ENCODE measurements at regions not wholly inside any gene's neighbourhood (a gene's known extent, or its start where the extent isn't known, plus 50 kb on each side); places are given as distances from the start of the nearest gene placed in this dataset.

DNA sequence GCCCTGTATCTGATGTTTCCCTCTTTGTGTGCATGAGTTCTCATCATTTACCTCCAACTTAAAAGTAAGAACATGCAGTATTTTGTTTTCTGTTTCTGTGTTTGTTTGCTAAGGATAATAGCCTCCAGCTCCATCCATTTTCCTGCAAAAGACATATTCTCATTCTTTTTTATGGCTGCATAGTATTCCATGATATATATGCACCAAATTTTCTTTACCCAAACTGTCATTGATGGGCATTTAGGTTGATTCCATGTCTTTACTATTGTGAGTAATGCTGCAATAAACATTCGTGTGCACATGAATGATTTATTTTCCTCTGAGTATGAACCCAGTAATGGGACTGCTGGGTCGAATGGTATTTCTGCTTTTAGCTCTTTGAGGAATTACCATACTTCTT is 163.4 kb downstream of the TMEM26 start:
- TF ChIP-seq, protein P1, sequence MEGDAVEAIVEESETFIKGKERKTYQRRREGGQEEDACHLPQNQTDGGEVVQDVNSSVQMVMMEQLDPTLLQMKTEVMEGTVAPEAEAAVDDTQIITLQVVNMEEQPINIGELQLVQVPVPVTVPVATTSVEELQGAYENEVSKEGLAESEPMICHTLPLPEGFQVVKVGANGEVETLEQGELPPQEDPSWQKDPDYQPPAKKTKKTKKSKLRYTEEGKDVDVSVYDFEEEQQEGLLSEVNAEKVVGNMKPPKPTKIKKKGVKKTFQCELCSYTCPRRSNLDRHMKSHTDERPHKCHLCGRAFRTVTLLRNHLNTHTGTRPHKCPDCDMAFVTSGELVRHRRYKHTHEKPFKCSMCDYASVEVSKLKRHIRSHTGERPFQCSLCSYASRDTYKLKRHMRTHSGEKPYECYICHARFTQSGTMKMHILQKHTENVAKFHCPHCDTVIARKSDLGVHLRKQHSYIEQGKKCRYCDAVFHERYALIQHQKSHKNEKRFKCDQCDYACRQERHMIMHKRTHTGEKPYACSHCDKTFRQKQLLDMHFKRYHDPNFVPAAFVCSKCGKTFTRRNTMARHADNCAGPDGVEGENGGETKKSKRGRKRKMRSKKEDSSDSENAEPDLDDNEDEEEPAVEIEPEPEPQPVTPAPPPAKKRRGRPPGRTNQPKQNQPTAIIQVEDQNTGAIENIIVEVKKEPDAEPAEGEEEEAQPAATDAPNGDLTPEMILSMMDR (conservative IDR thresholded peaks at IDR 0.05), result no peak
- no peak for TF ChIP-seq ZFX (IDR thresholded peaks at IDR 0.05)
